Stimulated activated CD8-positive, alpha-beta memory T cell treated with anti-CD3 and anti-CD28 coated beads, Interleukin-7, amount 100 ng/mL, for 48 hours (primary cell): ENCODE measurements at regions not wholly inside any gene's neighbourhood (a gene's known extent, or its start where the extent isn't known, plus 50 kb on each side); places are given as distances from the start of the nearest gene placed in this dataset.
A peak's percentile ranks its signal among the peaks of the same experiment; 100 is the strongest.

Source experiments
- DNase-seq, 2 donors: peaks; one replicate each; pipeline ENCODE4 v3.0.0-alpha.2; 2020; ENCODE audit warnings: low read depth in 1 of 2; ENCODE audit errors: extremely low read depth in 1 of 2

- no peak for DNase-seq
These were observed 117.2 kb downstream of the SLC25A24 start for GRCh38 chr1:108082738-108083562.

DNA sequence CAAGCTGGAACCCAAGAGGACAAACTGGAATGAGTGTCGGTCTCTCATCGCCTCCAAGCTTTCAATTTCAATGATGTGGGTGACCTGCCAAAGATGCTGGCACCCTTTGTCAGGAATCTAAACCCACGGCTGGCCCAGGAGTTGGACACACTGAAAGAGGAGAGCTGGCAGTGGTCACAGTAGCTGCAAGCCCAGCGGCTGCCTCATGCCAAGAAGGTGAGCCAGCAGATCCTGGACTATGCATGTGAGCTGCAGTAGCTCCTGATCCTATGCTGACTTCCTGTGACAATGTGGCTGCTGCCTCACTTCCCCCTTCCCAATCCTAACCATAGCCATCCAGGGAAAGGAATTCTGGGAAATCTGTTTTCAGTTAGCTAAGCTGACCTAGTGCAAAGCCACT lies 117.0 kb upstream of the VAV3 start:
- DNase-seq: no peak

DNA sequence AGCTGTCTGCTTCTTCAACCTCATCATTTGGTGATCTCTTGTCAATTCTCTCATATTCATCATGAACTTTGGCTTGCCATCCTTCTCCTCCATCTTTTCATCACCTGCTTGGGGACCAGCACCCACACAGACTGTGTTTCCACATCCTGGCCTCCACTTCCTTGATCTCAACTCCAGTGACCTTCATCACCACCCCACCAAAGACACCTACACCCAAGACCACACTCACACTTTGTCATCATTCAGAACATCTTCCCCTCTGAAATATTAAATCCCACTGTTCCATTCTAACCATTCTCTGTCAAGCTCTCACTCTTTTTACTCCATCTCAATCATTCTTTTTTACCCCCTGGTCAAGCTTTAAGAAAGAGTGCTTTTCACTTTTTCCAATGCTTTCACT lies 115.5 kb upstream of the VAV3 start:
- peak; percentile 16 to 26 for DNase-seq

- peak; percentile 9 to 26 for DNase-seq
These were observed 114.6 kb upstream of the VAV3 start for GRCh38 chr1:108079440-108080025.

DNA sequence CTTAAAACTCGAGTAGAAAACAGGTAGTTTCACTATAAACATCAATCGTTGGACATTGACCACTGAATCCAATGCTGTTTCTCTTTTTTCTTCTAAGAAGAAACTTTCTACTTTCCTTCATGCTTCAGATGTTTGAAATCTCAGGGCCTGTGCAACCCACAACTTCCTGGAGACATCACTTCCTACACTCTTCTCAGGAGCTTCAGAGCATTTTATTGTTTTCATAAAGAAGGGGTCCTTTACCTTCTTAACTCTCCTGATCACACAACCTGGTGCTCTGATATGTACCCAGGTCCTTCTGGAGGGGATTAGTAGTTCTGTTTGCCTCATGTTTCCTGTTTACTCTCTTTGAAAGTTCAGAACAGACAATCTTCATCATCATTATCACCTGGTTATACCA lies 113.0 kb upstream of the VAV3 start:
- no peak for DNase-seq

DNA sequence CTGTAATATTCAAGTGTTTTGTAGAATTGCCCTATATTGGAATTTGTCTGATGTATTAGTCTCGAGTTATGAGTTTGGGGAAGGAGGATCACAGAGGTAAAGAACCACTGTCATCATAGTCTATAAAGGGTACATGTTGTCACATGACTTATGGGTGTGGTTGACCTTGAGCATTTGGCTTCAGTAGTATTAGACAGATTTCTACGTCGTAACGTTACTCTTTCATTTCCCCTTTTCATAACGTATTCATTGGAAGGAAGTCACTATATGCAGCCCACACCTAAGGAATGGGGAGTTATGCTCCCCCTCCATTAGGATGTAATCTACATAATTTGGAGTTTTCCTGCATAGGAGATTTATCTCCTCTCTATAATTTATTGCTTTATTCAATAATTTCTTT lies 110.1 kb upstream of the VAV3 start:
- no peak for DNase-seq

- no peak for DNase-seq
These were observed 107.8 kb upstream of the VAV3 start for GRCh38 chr1:108072776-108073175.

DNA sequence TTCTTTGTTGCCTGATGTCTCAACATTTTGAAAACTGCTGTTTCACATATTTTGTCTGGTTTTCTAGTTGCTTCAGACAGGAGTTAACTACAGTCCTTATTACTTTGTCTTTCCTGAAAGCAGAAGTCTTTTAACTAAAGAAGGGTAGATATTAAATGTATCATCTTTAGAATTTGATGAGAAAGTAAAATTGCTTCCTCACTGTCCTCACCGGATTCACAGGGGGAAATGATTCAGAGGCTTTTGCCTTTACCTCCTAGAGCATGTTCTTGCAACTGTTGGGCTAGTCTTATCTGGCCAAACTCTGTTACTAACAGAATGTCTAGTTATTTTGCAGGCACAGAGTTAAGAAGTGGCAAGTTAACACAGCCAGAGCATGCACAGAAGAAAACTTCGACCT lies 107.2 kb upstream of the VAV3 start:
- no peak for DNase-seq

GRCh38 chr1:108071601-108072000 lies 106.6 kb upstream of the VAV3 start:
- no peak for DNase-seq

DNA sequence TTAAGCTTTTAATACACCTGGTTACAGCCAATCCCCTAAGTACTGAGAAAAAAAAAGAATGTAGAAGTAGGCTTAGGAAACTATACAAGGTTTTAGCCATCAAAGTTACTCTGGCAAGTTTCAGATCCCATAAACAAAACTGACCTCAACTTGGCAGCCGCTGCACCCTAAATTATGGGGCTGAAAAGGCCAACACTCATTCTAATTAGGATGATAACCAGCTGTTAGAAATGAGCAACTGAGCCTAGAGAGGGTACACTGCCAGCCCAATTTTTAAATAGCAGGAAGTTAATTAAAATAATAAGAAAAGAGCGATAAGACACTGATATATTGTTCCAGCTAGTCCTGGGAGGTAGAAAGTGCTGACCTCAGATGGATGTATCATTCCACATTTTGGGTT lies 105.7 kb upstream of the VAV3 start:
- no peak for DNase-seq

DNA sequence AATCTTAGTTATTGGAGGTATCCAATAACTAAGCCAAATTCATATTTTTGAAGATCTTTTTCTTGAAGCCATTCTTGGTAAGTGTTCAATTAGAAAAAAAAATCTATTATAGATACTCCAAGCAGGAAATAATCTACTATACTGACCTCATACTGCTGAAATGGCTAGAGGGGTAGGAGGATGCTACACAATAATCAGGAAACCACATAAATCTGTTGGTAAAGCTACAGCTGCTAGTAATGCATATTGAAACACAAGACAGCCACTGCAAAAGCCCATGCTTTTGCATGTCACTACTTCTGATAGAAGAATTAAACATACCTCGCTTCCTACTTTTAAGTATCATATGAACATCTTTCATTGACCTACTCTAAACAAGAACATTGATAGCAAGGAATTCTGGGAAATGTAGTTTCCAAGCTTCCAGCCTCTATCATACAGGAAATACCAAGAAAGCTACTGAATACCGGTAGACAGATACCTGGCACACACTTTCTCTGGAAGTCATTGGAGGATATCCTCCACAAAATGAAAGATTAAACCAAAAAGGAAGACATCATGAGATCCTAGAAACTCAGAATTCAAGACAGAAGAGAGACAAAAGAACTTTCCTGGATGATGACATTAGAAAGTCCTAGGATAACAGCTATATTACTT lies 103.0 kb upstream of the VAV3 start:
- DNase-seq: no peak

DNA sequence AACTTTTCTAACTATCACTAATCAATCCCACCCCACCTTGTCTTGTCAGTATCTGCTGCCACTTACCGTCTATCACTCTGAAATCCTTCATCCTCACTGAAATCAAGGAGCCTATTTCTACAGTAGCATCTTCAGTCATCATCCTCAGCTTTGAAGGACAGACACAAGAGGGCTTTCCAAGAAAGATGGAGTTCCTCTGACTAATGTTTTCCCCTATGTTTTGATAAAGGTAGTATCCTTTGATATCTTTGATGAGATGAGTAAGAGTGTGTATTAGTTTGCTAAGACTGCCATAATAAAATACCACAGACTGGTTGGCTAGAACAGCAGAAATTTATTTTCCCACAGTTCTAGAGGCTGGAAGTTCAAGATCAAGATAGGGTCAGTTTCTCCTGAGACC lies 101.8 kb upstream of the VAV3 start:
- no peak for DNase-seq

GRCh38 chr1:108064255-108064654 lies 99.3 kb upstream of the VAV3 start:
- no peak for DNase-seq

- DNase-seq: no peak
These were observed 98.7 kb upstream of the VAV3 start for GRCh38 chr1:108063703-108064102.

DNA sequence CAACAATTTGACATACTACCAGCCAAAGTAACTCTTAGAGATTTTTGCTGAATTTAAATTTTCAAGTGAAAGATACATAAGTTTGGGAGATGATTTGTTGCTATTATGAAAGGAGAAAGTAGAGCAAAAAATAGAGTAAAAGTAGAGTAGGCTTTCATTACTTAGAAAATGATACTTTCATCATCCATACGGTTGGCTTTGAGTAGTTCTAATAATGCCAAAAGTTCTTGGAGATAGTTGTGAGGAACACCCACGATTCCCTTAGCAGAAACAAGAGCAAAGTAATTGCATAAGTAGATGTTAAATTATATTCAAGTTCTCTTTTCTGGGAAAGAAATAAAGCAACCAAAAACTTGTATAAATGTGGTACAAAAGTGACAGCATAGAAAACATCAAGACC lies 95.0 kb upstream of the VAV3 start:
- no peak for DNase-seq

- no peak for DNase-seq
These were observed 92.6 kb upstream of the VAV3 start for GRCh38 chr1:108057541-108057940.

GRCh38 chr1:108056436-108056990 lies 91.5 kb upstream of the VAV3 start:
- no peak for DNase-seq

GRCh38 chr1:108055387-108055786 lies 90.4 kb upstream of the VAV3 start:
- DNase-seq: no peak

- no peak for DNase-seq
These were observed 89.4 kb upstream of the VAV3 start for GRCh38 chr1:108054396-108054795.

GRCh38 chr1:108053270-108054013 lies 88.5 kb upstream of the VAV3 start:
- no peak for DNase-seq
